A673 (cell line): ENCODE measurements at regions not wholly inside any gene's neighbourhood (a gene's known extent, or its start where the extent isn't known, plus 50 kb on each side); places are given as distances from the start of the nearest gene placed in this dataset.

Experiments used
- BruUV-seq: library from RNA; stranded (reverse); fragments of 400-500 nt; replicated peaks from 2 replicates; lab custom pipeline; 2021; lab: Mats Ljungman, UMichigan
- CTCF ChIA-PET: fragments of 300-600 bp; sonication (Branson Sonifier 250); formaldehyde crosslinking; loops from one replicate; lab custom pipeline; 2022; ENCODE audit warnings: antibody characterized with exemption; lab: Charles Lee
- POLR2A ChIA-PET: fragments of 300-600 bp; sonication (Branson Sonifier 250); formaldehyde crosslinking; loops from one replicate; lab custom pipeline; 2022; ENCODE audit warnings: antibody characterized with exemption; ENCODE audit not compliant: low non-redundant PET; lab: Charles Lee
- DNase-seq: peaks from one replicate; pipeline ENCODE4 v3.0.0-alpha.2; 2015; ENCODE audit warnings: low spot score
- H3K27ac ChIP-seq: fragments of 200-600 bp; sonication (generic); 2 replicates; pipeline ENCODE4 v1.5.1; 2016; ENCODE audit warnings: mixed run types, low read depth, mild to moderate bottlenecking, mixed read lengths, antibody characterized with exemption, low read length; ENCODE audit not compliant: poor library complexity, severe bottlenecking
- H3K27me3 ChIP-seq: fragments of 200-600 bp; sonication (generic); replicated peaks from 2 replicates; pipeline ENCODE4 v1.6.1; 2017; ENCODE audit warnings: mixed run types, low read depth, mild to moderate bottlenecking, mixed read lengths, antibody characterized with exemption, low read length; ENCODE audit not compliant: insufficient read depth, poor library complexity
- H3K36me3 ChIP-seq: fragments of 200-600 bp; sonication (generic); 2 replicates; pipeline ENCODE4 v1.6.1; 2016; ENCODE audit warnings: mixed run types, mild to moderate bottlenecking, mixed read lengths, antibody characterized with exemption, low read length; ENCODE audit not compliant: insufficient read depth, poor library complexity, severe bottlenecking
- H3K4me1 ChIP-seq: fragments of 200-600 bp; sonication (generic); 2 replicates; pipeline ENCODE4 v1.6.1; 2017; ENCODE audit warnings: mixed run types, mild to moderate bottlenecking, mixed read lengths, antibody characterized with exemption, low read length; ENCODE audit not compliant: insufficient read depth, poor library complexity, severe bottlenecking
- H3K4me3 ChIP-seq: fragments of 200-600 bp; sonication (generic); 2 replicates; pipeline ENCODE4 v1.5.1; 2016; ENCODE audit warnings: low read depth, mixed run types, mild to moderate bottlenecking, mixed read lengths, low read length; ENCODE audit not compliant: poor library complexity, severe bottlenecking
- H3K9me3 ChIP-seq: fragments of 200-600 bp; sonication (generic); 2 replicates; pipeline ENCODE4 v1.6.1; 2016; ENCODE audit warnings: mixed run types, low read depth, mild to moderate bottlenecking, mixed read lengths, antibody characterized with exemption, low read length; ENCODE audit not compliant: poor library complexity, severe bottlenecking
- EZH2 ChIP-seq: fragments of 200-600 bp; sonication (generic); IDR thresholded peaks from 2 replicates; pipeline ENCODE4 v1.6.1; 2017; ENCODE audit warnings: borderline replicate concordance, low read depth, mild to moderate bottlenecking, mixed read lengths, antibody characterized with exemption, low read length; ENCODE audit not compliant: poor library complexity, severe bottlenecking
- intact Hi-C: fragments of 100-400 bp; cut with micrococcal nuclease; formaldehyde crosslinking; loops from one replicate; pipeline ENCODE4 v1.10.0; 2022; ENCODE audit not compliant: unreplicated experiment
- TF ChIP-seq, protein P1 (sequence below): fragments of 300-800, 200-600 bp; sonication (generic); conservative IDR thresholded peaks from 2 replicates; pipeline ENCODE4 v1.5.1; 2017; ENCODE audit warnings: low read depth, mild to moderate bottlenecking, antibody characterized with exemption, low read length, moderate library complexity, mixed read lengths

GRCh38 chr18:65994302-65994701 is 243.5 kb downstream of the CDH7 start:
- TF ChIP-seq EZH2 = no peak
- TF ChIP-seq, protein P1, sequence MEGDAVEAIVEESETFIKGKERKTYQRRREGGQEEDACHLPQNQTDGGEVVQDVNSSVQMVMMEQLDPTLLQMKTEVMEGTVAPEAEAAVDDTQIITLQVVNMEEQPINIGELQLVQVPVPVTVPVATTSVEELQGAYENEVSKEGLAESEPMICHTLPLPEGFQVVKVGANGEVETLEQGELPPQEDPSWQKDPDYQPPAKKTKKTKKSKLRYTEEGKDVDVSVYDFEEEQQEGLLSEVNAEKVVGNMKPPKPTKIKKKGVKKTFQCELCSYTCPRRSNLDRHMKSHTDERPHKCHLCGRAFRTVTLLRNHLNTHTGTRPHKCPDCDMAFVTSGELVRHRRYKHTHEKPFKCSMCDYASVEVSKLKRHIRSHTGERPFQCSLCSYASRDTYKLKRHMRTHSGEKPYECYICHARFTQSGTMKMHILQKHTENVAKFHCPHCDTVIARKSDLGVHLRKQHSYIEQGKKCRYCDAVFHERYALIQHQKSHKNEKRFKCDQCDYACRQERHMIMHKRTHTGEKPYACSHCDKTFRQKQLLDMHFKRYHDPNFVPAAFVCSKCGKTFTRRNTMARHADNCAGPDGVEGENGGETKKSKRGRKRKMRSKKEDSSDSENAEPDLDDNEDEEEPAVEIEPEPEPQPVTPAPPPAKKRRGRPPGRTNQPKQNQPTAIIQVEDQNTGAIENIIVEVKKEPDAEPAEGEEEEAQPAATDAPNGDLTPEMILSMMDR = no peak
- intact Hi-C loops = loop anchor here (5.0 kb wide), 1 partner anchor 503 kb away; no protein-coding TSS in a partner anchor
- Histone ChIP-seq H3K36me3 (no peaks in the 10 kb centered on the region), H3K27me3 (no peaks in the 10 kb centered on the region), H3K4me3 (no peak overlapping the region), H3K9me3 (no peaks in the 10 kb centered on the region), H3K27ac (no peak overlapping the region), H3K4me1 (peaks cover 31% of the 10 kb centered on the region)
- BruUV-seq = no TSS peak
- DNase-seq = no peak
- POLR2A ChIA-PET = no interaction called here
- CTCF ChIA-PET = no interaction called here

GRCh38 chr18:65990944-65991708 is 240.3 kb downstream of the CDH7 start:
- POLR2A ChIA-PET = interaction anchor here (0.8 kb wide), 1 partner anchor 1720 kb away, joined by 4 read pairs; no protein-coding TSS in a partner anchor
- H3K27me3 ChIP-seq = no peaks in the 10 kb centered on the region
- CTCF ChIA-PET = interaction anchor here (0.7 kb wide), 1 partner anchor 505 kb away, joined by 3 read pairs; no protein-coding TSS in a partner anchor
- no peaks in the 10 kb centered on the region for H3K36me3 ChIP-seq
- peak overlapping the region; percentile 96 for H3K27ac ChIP-seq
- H3K4me3 ChIP-seq = no peak overlapping the region
- H3K4me1 ChIP-seq = peaks cover 48% of the 10 kb centered on the region
- no TSS peak for BruUV-seq
- no peaks in the 10 kb centered on the region for H3K9me3 ChIP-seq
- peak; percentile 84 for DNase-seq
- TF ChIP-seq, protein P1 = no peak
- no peak for TF ChIP-seq EZH2
- intact Hi-C loops = loop anchor here (5.0 kb wide), 1 partner anchor 506 kb away; no protein-coding TSS in a partner anchor

- POLR2A ChIA-PET = interaction anchor here (0.6 kb wide), 1 partner anchor 58 kb away, joined by 3 read pairs; no protein-coding TSS in a partner anchor
- TF ChIP-seq, protein P1 = no peak
- TF ChIP-seq EZH2 = no peak
- peak overlapping the region; percentile 21 for H3K4me3 ChIP-seq
- BruUV-seq = no TSS peak
- intact Hi-C loops = loop anchor here (5.0 kb wide), 1 partner anchor 507 kb away; no protein-coding TSS in a partner anchor
- no peaks in the 10 kb centered on the region for H3K9me3 ChIP-seq
- CTCF ChIA-PET = interaction anchor here (0.7 kb wide), 1 partner anchor 505 kb away, joined by 3 read pairs; no protein-coding TSS in a partner anchor
- DNase-seq = peak; percentile 89
- H3K36me3 ChIP-seq = no peaks in the 10 kb centered on the region
- no peaks in the 10 kb centered on the region for H3K27me3 ChIP-seq
- H3K4me1 ChIP-seq = peaks cover 48% of the 10 kb centered on the region
- peak overlapping the region; percentile 96 for H3K27ac ChIP-seq
Measured at GRCh38 chr18:65990174-65990690, 239.4 kb downstream of the CDH7 start.
